ENCODE measurements at regions not wholly inside any gene's neighbourhood (a gene's known extent, or its start where the extent isn't known, plus 50 kb on each side); places are given as distances from the start of the nearest gene placed in this dataset.

GRCh38 chr6:145336119-145336518, 399.2 kb downstream of the EPM2A start:
- no peak for TF ChIP-seq HNF4A (conservative IDR thresholded peaks at IDR 0.05)
- no peak overlapping the region for H3K9ac ChIP-seq (ENCODE audit: low read depth in 1 of 2, low read length in 2 of 2)
- H3K9me3 ChIP-seq (ENCODE audit: control insufficient read depth in 4 of 4, low read length in 3 of 4), result no peaks in the 10 kb centered on the region
- H3K27ac ChIP-seq (ENCODE audit: low read depth in 1 of 2, low read length in 2 of 2), result no peak overlapping the region
- no peak overlapping the region for H3K4me3 ChIP-seq (ENCODE audit: low read depth in 1 of 3, low read length in 3 of 3)
- no peak for DNase-seq (ENCODE audit: low spot score)
- no peaks in the 10 kb centered on the region for H3K4me1 ChIP-seq (ENCODE audit: control insufficient read depth in 4 of 4, insufficient read depth in 4 of 4, low read length in 3 of 4)
- 95% methylated on average over 4 of the region's 4 CpGs for WGBS
- no peaks in the 10 kb centered on the region for H3K36me3 ChIP-seq (ENCODE audit: control insufficient read depth in 4 of 4, insufficient read depth in 3 of 4, low read depth in 1 of 4, low read length in 3 of 4)
- H3K27me3 ChIP-seq (ENCODE audit: control insufficient read depth in 4 of 4, insufficient read depth in 4 of 4, low read length in 3 of 4), result no peaks in the 10 kb centered on the region

- Histone ChIP-seq H3K36me3 (ENCODE audit: control insufficient read depth in 4 of 4, insufficient read depth in 3 of 4, low read depth in 1 of 4, low read length in 3 of 4) (no peaks in the 10 kb centered on the region), H3K4me3 (ENCODE audit: low read depth in 1 of 3, low read length in 3 of 3) (no peak overlapping the region), H3K27me3 (ENCODE audit: control insufficient read depth in 4 of 4, insufficient read depth in 4 of 4, low read length in 3 of 4) (no peaks in the 10 kb centered on the region), H3K9ac (ENCODE audit: low read depth in 1 of 2, low read length in 2 of 2) (no peak overlapping the region), H3K9me3 (ENCODE audit: control insufficient read depth in 4 of 4, low read length in 3 of 4) (no peaks in the 10 kb centered on the region), H3K4me1 (ENCODE audit: control insufficient read depth in 4 of 4, insufficient read depth in 4 of 4, low read length in 3 of 4) (no peaks in the 10 kb centered on the region), H3K27ac (ENCODE audit: low read depth in 1 of 2, low read length in 2 of 2) (no peak overlapping the region)
- TF ChIP-seq SP1 (IDR thresholded peaks at IDR 0.05), result no peak
- TF ChIP-seq CTCF (IDR thresholded peaks at IDR 0.05; ENCODE audit: low read depth, low read length, missing input control), result no peak
- TF ChIP-seq JUND (IDR thresholded peaks at IDR 0.05), result no peak
- no peak for TF ChIP-seq TAF1 (conservative IDR thresholded peaks at IDR 0.05)
- no peak for TF ChIP-seq NR2F2 (IDR thresholded peaks at IDR 0.05)
- TF ChIP-seq RAD21 (IDR thresholded peaks at IDR 0.05), result no peak
- no peak for TF ChIP-seq FOXA1 (IDR thresholded peaks at IDR 0.05)
- 64% methylated on average over 2 of the region's 2 CpGs for WGBS
- no peak for DNase-seq (ENCODE audit: low spot score)
These were observed 396.2 kb downstream of the EPM2A start for GRCh38 chr6:145339089-145339488.

GRCh38 chr6:145340256-145340655, 395.1 kb downstream of the EPM2A start:
- H3K4me3 ChIP-seq (ENCODE audit: low read depth in 1 of 3, low read length in 3 of 3), result no peak overlapping the region
- H3K9me3 ChIP-seq (ENCODE audit: control insufficient read depth in 4 of 4, low read length in 3 of 4), result no peaks in the 10 kb centered on the region
- no peak for DNase-seq (ENCODE audit: low spot score)
- H3K4me1 ChIP-seq (ENCODE audit: control insufficient read depth in 4 of 4, insufficient read depth in 4 of 4, low read length in 3 of 4), result no peaks in the 10 kb centered on the region
- H3K9ac ChIP-seq (ENCODE audit: low read depth in 1 of 2, low read length in 2 of 2), result no peak overlapping the region
- no peaks in the 10 kb centered on the region for H3K36me3 ChIP-seq (ENCODE audit: control insufficient read depth in 4 of 4, insufficient read depth in 3 of 4, low read depth in 1 of 4, low read length in 3 of 4)
- H3K27ac ChIP-seq (ENCODE audit: low read depth in 1 of 2, low read length in 2 of 2), result no peak overlapping the region
- H3K27me3 ChIP-seq (ENCODE audit: control insufficient read depth in 4 of 4, insufficient read depth in 4 of 4, low read length in 3 of 4), result no peaks in the 10 kb centered on the region
- TF ChIP-seq HNF4A (conservative IDR thresholded peaks at IDR 0.05) (no peak), EGR1 (IDR thresholded peaks at IDR 0.05; ENCODE audit: low read depth in 2 of 2) (no peak), YY1 (IDR thresholded peaks at IDR 0.05) (no peak), TAF1 (conservative IDR thresholded peaks at IDR 0.05) (no peak), SP1 (IDR thresholded peaks at IDR 0.05) (no peak), RXRA (IDR thresholded peaks at IDR 0.05) (no peak), ATF3 (IDR thresholded peaks at IDR 0.05) (no peak), ZBTB33 (IDR thresholded peaks at IDR 0.05) (no peak), FOXA2 (IDR thresholded peaks at IDR 0.05) (no peak), RAD21 (IDR thresholded peaks at IDR 0.05) (no peak), NR2F2 (IDR thresholded peaks at IDR 0.05) (no peak), CTCF (IDR thresholded peaks at IDR 0.05; ENCODE audit: low read depth, low read length, missing input control) (no peak), REST (IDR thresholded peaks at IDR 0.05) (no peak), FOXA1 (IDR thresholded peaks at IDR 0.05) (no peak)

All from liver (tissue), 8 donors.